H1 (cell line): ENCODE measurements at regions not wholly inside any gene's neighbourhood (a gene's known extent, or its start where the extent isn't known, plus 50 kb on each side); places are given as distances from the start of the nearest gene placed in this dataset.

Experiments
- CTCF ChIA-PET: fragments of 300-600 bp; sonication (Branson Sonifier 250); formaldehyde crosslinking; loops from one replicate; lab custom pipeline; 2021; ENCODE audit not compliant: partially characterized antibody; lab: Charles Lee
- POLR2A ChIA-PET: fragments of 300-600 bp; sonication (Branson Sonifier 250); formaldehyde crosslinking; loops from one replicate; lab custom pipeline; 2021; ENCODE audit warnings: inconsistent platforms; ENCODE audit not compliant: partially characterized antibody; lab: Charles Lee
- DNase-seq, 2 experiments: peaks; one replicate each; pipeline versions ENCODE4 v3.0.0 to v3.0.0-alpha.2; 2010 to 2022; ENCODE audit warnings: low spot score in 2 of 2, low read depth in 1 of 2, mixed read lengths in 1 of 2
- FAIRE-seq: peaks from 2 replicates; lab custom pipeline; 2011; peaks lifted over from hg19 to GRCh38; lab: Jason Lieb, UNC
- H2AFZ ChIP-seq: 2 replicates; pipeline ENCODE4 v1.8.1; 2012; ENCODE audit warnings: low read length, inconsistent platforms
- H2AK5ac ChIP-seq: 2 replicates; pipeline ENCODE4 v1.6.1; 2013; ENCODE audit warnings: low read depth, low read length
- H2BK120ac ChIP-seq: replicated peaks from 2 replicates; pipeline ENCODE3; 2013; ENCODE audit warnings: low read depth, low read length, inconsistent platforms
- H2BK12ac ChIP-seq: 2 replicates; pipeline ENCODE4 v1.6.1; 2013; ENCODE audit warnings: low read depth, low read length
- H2BK15ac ChIP-seq: 2 replicates; pipeline ENCODE4 v1.6.1; 2013; ENCODE audit warnings: low read length
- H2BK20ac ChIP-seq: 2 replicates; pipeline ENCODE4 v1.6.1; 2013; ENCODE audit warnings: low read length
- H2BK5ac ChIP-seq: 2 replicates; pipeline ENCODE4 v1.6.1; 2013; ENCODE audit warnings: low read depth, low read length
- H3K14ac ChIP-seq: 2 replicates; pipeline ENCODE4 v1.6.1; 2013; ENCODE audit warnings: inconsistent platforms; ENCODE audit not compliant: insufficient read length
- H3K18ac ChIP-seq: 2 replicates; pipeline ENCODE4 v1.6.1; 2013; ENCODE audit warnings: low read length; ENCODE audit errors: extremely low read depth
- H3K23ac ChIP-seq: 2 replicates; pipeline ENCODE4 v1.6.1; 2013; ENCODE audit warnings: inconsistent platforms; ENCODE audit not compliant: insufficient read length
- H3K23me2 ChIP-seq: 2 replicates; pipeline ENCODE4 v1.6.1; 2013; ENCODE audit warnings: low read depth, low read length
- H3K27ac ChIP-seq: 2 replicates; pipeline ENCODE4 v1.6.1; 2011; ENCODE audit warnings: low read depth, low read length, inconsistent platforms
- H3K27me3 ChIP-seq, 4 experiments: replicated peaks in 1 of 4; 1 replicate in 1 of 4; 2 replicates in 3 of 4; pipeline versions ENCODE4 v1.6.1 to v1.8.1; 2011 to 2013; ENCODE audit warnings: low read length in 3 of 4, mild to moderate bottlenecking in 3 of 4, inconsistent platforms in 2 of 4, mixed read lengths in 2 of 4, moderate library complexity in 1 of 4; ENCODE audit not compliant: control insufficient read depth in 3 of 4, insufficient read depth in 3 of 4; ENCODE audit errors: extremely low read depth in 1 of 4
- H3K36me3 ChIP-seq, 4 experiments: 2 replicates each; pipeline versions ENCODE4 v1.6.1 to v1.8.1; 2011 to 2013; ENCODE audit warnings: mild to moderate bottlenecking in 4 of 4, low read length in 3 of 4, moderate library complexity in 2 of 4, control low read depth in 1 of 4, inconsistent platforms in 1 of 4; ENCODE audit not compliant: insufficient read depth in 4 of 4, control insufficient read depth in 2 of 4
- H3K4ac ChIP-seq: replicated peaks from 2 replicates; pipeline ENCODE3; 2013; ENCODE audit warnings: low read length, low read depth, mixed read lengths, inconsistent platforms; ENCODE audit not compliant: insufficient read length
- H3K4me1 ChIP-seq, 4 experiments: replicated peaks in 1 of 4; 1 replicate in 1 of 4; 2 replicates in 3 of 4; pipeline versions ENCODE4 v1.6.1 to v1.8.1; 2011 to 2013; ENCODE audit warnings: low read length in 3 of 4, inconsistent platforms in 2 of 4, mixed read lengths in 1 of 4; ENCODE audit not compliant: insufficient read depth in 4 of 4, control insufficient read depth in 3 of 4
- H3K4me2 ChIP-seq, 2 experiments: 2 replicates each; pipeline versions ENCODE4 v1.6.1 to v1.8.1; 2011 to 2013; ENCODE audit warnings: low read depth in 2 of 2, low read length in 2 of 2, control low read depth in 1 of 2, inconsistent platforms in 1 of 2, mild to moderate bottlenecking in 1 of 2; ENCODE audit not compliant: insufficient read depth in 1 of 2
- H3K4me3 ChIP-seq, 4 experiments: fragments of 200-600, 300-600 bp in 1 of 4; sonication (generic), shearing (Covaris generic), sonication (Bioruptor Twin) in 1 of 4; 2 replicates each; pipeline versions ENCODE4 v1.5.1 to v1.8.1; 2011 to 2016; ENCODE audit warnings: low read length in 4 of 4, low read depth in 3 of 4, control low read depth in 2 of 4, inconsistent platforms in 2 of 4, mild to moderate bottlenecking in 2 of 4, mixed read lengths in 1 of 4, moderate library complexity in 1 of 4; ENCODE audit not compliant: insufficient read depth in 2 of 4; ENCODE audit errors: extremely low read depth in 1 of 4
- H3K56ac ChIP-seq: replicated peaks from 2 replicates; pipeline ENCODE3; 2013; ENCODE audit warnings: low read depth, mild to moderate bottlenecking, mixed read lengths, low read length, inconsistent platforms; ENCODE audit not compliant: insufficient read length
- H3K79me1 ChIP-seq: 2 replicates; pipeline ENCODE4 v1.6.1; 2013; ENCODE audit warnings: low read depth, low read length, control low read depth
- H3K79me2 ChIP-seq, 2 experiments: 2 replicates each; pipeline versions ENCODE4 v1.6.1 to v1.8.1; 2012 to 2013; ENCODE audit warnings: low read length in 2 of 2, mild to moderate bottlenecking in 2 of 2, inconsistent platforms in 1 of 2; ENCODE audit not compliant: insufficient read depth in 2 of 2, control insufficient read depth in 1 of 2
- H3K9ac ChIP-seq, 4 experiments: replicated peaks in 1 of 4; 1 replicate in 1 of 4; 2 replicates in 3 of 4; pipeline versions ENCODE4 v1.6.1 to v1.8.1; 2011 to 2013; ENCODE audit warnings: low read depth in 3 of 4, low read length in 3 of 4, control low read depth in 2 of 4, mild to moderate bottlenecking in 2 of 4, moderate library complexity in 2 of 4, inconsistent platforms in 1 of 4; ENCODE audit errors: extremely low read depth in 1 of 4
- H3K9me3 ChIP-seq, 2 experiments: 2 replicates each; pipeline versions ENCODE4 v1.6.1 to v1.8.1; 2012 to 2013; ENCODE audit warnings: mild to moderate bottlenecking in 2 of 2, moderate library complexity in 2 of 2, control low read depth in 1 of 2, inconsistent platforms in 1 of 2, low read depth in 1 of 2, low read length in 1 of 2, mixed read lengths in 1 of 2; ENCODE audit not compliant: insufficient read depth in 2 of 2
- H4K20me1 ChIP-seq, 2 experiments: replicated peaks in 1 of 2; 2 replicates each; pipeline versions ENCODE3 to v1.8.1; 2011 to 2013; ENCODE audit warnings: inconsistent platforms in 2 of 2, low read length in 2 of 2, mild to moderate bottlenecking in 1 of 2; ENCODE audit not compliant: insufficient read depth in 2 of 2, control insufficient read depth in 1 of 2
- H4K5ac ChIP-seq: 2 replicates; pipeline ENCODE4 v1.6.1; 2013; ENCODE audit warnings: low read length, low read depth, mixed read lengths, inconsistent platforms; ENCODE audit not compliant: insufficient read length
- H4K8ac ChIP-seq: 2 replicates; pipeline ENCODE4 v1.8.0; 2013; ENCODE audit warnings: mild to moderate bottlenecking, moderate library complexity, low read length, inconsistent platforms; ENCODE audit not compliant: insufficient read depth; ENCODE audit errors: extremely low read depth
- H4K91ac ChIP-seq: replicated peaks from 2 replicates; pipeline ENCODE3; 2013; ENCODE audit warnings: low read length, mixed read lengths, inconsistent platforms; ENCODE audit not compliant: insufficient read length
- BRCA1 ChIP-seq: IDR thresholded peaks from 2 replicates; pipeline ENCODE4 v1.6.1; 2012; ENCODE audit warnings: low read depth, low read length, improper control_type of control experiment
- CHD1 ChIP-seq: IDR thresholded peaks from 2 replicates; pipeline ENCODE4 v1.6.1; 2012; ENCODE audit warnings: low read depth, low read length, improper control_type of control experiment
- FOSL1 ChIP-seq: IDR thresholded peaks from 2 replicates; pipeline ENCODE4 v1.6.1; 2011; ENCODE audit warnings: mild to moderate bottlenecking, low read depth, low read length, moderate library complexity; ENCODE audit not compliant: insufficient read depth
- KDM4A ChIP-seq: IDR thresholded peaks from one replicate; pipeline ENCODE4 v1.7.1; 2012; ENCODE audit warnings: low read depth, mild to moderate bottlenecking, moderate library complexity, low read length, inconsistent platforms; ENCODE audit not compliant: severe bottlenecking
- MAFK ChIP-seq: IDR thresholded peaks from 2 replicates; pipeline ENCODE4 v1.6.1; 2012; ENCODE audit warnings: low read depth, mild to moderate bottlenecking, improper control_type of control experiment, low read length
- NRF1 ChIP-seq: IDR thresholded peaks from 2 replicates; pipeline ENCODE4 v1.6.1; 2011; ENCODE audit warnings: mild to moderate bottlenecking, low read depth, low read length, improper control_type of control experiment
- POLR2AphosphoS5 ChIP-seq: IDR thresholded peaks from 2 replicates; pipeline ENCODE4 v1.6.1; 2011; ENCODE audit warnings: low read depth, low read length
- RNF2 ChIP-seq: fragments of 200-900, 300-1000 bp; sonication (generic); IDR thresholded peaks from 2 replicates; pipeline ENCODE4 v1.7.1; 2016; ENCODE audit warnings: borderline replicate concordance, low read depth, mild to moderate bottlenecking, antibody characterized with exemption, low read length; ENCODE audit not compliant: poor library complexity, severe bottlenecking; ENCODE audit errors: missing control alignments
- SIN3A ChIP-seq, 2 experiments: IDR thresholded peaks in 1 of 2; conservative IDR thresholded peaks in 1 of 2; 2 replicates each; pipeline ENCODE4 v1.6.1; 2011 to 2012; ENCODE audit warnings: low read length in 2 of 2, improper control_type of control experiment in 1 of 2, low read depth in 1 of 2, mild to moderate bottlenecking in 1 of 2
- SIRT6 ChIP-seq: IDR thresholded peaks from one replicate; pipeline ENCODE4 v1.7.1; 2012; ENCODE audit warnings: low read length, inconsistent platforms
- SP1 ChIP-seq: IDR thresholded peaks from 2 replicates; pipeline ENCODE4 v1.6.1; 2011; ENCODE audit warnings: low read depth, low read length
- SRF ChIP-seq: IDR thresholded peaks from 2 replicates; pipeline ENCODE4 v1.6.1; 2011; ENCODE audit warnings: mild to moderate bottlenecking, low read depth, low read length, moderate library complexity
- TEAD4 ChIP-seq: IDR thresholded peaks from 2 replicates; pipeline ENCODE4 v1.6.1; 2012; ENCODE audit warnings: low read depth, low read length, inconsistent platforms, mixed read lengths
- WGBS, 2 experiments: shearing (Covaris generic) in 1 of 2; methylation state at CpG; one replicate each; pipeline versions ENCODE4 v1.1.6 to v1.1.7; 2013 to 2015; ENCODE audit warnings: low lambda C conversion rate in 2 of 2, mixed read lengths in 2 of 2, inconsistent platforms in 1 of 2, low coverage in 1 of 2, missing lambda C conversion rate in 1 of 2; ENCODE audit not compliant: insufficient replicate concordance in 2 of 2, insufficient coverage in 1 of 2, insufficient read length in 1 of 2; ENCODE audit errors: extremely low coverage in 1 of 2, missing lambda C conversion rate in 1 of 2; 5-methylcytosine and 5-hydroxymethylcytosine counted together
- TF ChIP-seq, protein P1 (sequence below): IDR thresholded peaks from 2 replicates; pipeline ENCODE4 v1.6.1; 2012; ENCODE audit warnings: inconsistent platforms

DNA sequence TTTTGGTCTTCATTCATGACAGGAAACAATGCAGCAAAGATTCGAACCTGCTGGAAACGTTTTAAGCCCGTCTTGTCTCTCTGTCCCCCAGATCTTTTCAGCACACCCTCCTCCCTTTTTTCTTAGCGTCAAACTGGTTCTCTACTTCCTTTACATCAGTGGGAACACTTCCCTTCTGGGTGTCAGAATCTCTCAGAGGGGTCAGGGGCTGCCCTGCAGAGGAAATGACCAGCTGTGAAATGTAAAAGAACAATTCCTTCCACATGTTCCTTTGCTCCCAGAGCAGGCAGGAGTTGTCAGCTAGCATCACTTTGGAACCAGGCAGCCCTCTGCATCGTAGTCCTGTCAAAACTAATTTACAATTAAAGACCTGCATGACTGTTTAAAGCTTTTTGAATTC, 619.0 kb downstream of the TFAP2A start:
- Histone ChIP-seq H3K36me3 (no peaks in the 10 kb centered on the region), H4K91ac (no peak overlapping the region), H3K27ac (no peak overlapping the region), H4K5ac (no peak overlapping the region), H3K9ac (no peak overlapping the region), H3K79me2 (no peaks in the 10 kb centered on the region), H3K4me3 (no peak overlapping the region), H3K4me1 (no peaks in the 10 kb centered on the region), H4K8ac (no peak overlapping the region), H2BK120ac (no peak overlapping the region), H3K23ac (no peak overlapping the region), H3K14ac (no peak overlapping the region), H3K18ac (no peak overlapping the region), H3K4me2 (0 out of 4 replicates have a peak overlapping the region, but pooled peaks of 1 of the 2 experiments have one; percentile 4), H3K4ac (no peak overlapping the region), H2AK5ac (no peak overlapping the region), H2BK5ac (no peak overlapping the region), H3K23me2 (no peaks in the 10 kb centered on the region), H2AFZ (0 out of 2 replicates have a peak overlapping the region, but pooled peaks have one; percentile 63), H3K27me3 (peaks cover 0 to 1% (median 0%) of the 10 kb centered on the region in 4 experiments; a peak in 1 of 7 replicates), H2BK20ac (no peak overlapping the region), H2BK15ac (no peak overlapping the region), H3K79me1 (no peaks in the 10 kb centered on the region), H2BK12ac (no peak overlapping the region), H3K9me3 (no peaks in the 10 kb centered on the region), H3K56ac (no peak overlapping the region), H4K20me1 (no peaks in the 10 kb centered on the region)
- FAIRE-seq (no peak), DNase-seq (no peak)
- ChIA-PET CTCF (interaction anchor here (1.5 kb wide), 1 partner anchor 12 kb away, joined by 4 read pairs; no protein-coding TSS in a partner anchor), POLR2A (no interaction called here)
- TF ChIP-seq BRCA1 (no peak), FOSL1 (no peak), SIRT6 (no peak), MAFK (no peak), SRF (no peak), SP1 (no peak), TEAD4 (no peak), NRF1 (no peak), SIN3A (conservative IDR thresholded peaks at IDR 0.05 in 1 of 2, IDR thresholded peaks at IDR 0.05 in 1 of 2; ENCODE audit: low read depth in 1 of 2, low read length in 2 of 2) (no peak), RNF2 (no peak), KDM4A (no peak), POLR2AphosphoS5 (no peak), CHD1 (no peak)
- TF ChIP-seq, protein P1, sequence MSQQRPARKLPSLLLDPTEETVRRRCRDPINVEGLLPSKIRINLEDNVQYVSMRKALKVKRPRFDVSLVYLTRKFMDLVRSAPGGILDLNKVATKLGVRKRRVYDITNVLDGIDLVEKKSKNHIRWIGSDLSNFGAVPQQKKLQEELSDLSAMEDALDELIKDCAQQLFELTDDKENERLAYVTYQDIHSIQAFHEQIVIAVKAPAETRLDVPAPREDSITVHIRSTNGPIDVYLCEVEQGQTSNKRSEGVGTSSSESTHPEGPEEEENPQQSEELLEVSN, result no peak
- WGBS, 2 experiments, result 55% methylated on average over 5 of the region's 5 CpGs; no CpG with 5 or more reads in 1 of the 2 experiments
